Spinal cord (tissue), 9 donors: ENCODE measurements at regions not wholly inside any gene's neighbourhood (a gene's known extent, or its start where the extent isn't known, plus 50 kb on each side); places are given as distances from the start of the nearest gene placed in this dataset.

Source experiments
- DNase-seq, 6 donors: peaks; one replicate each; pipeline versions ENCODE4 v3.0.0 to v3.0.0-alpha.2; 2013 to 2015; ENCODE audit warnings: low spot score in 6 of 6, low read depth in 4 of 6
- H3K27ac ChIP-seq: one replicate; pipeline ENCODE4 v1.5.1; 2013; ENCODE audit warnings: low read depth, low read length, control low read depth
- H3K27me3 ChIP-seq: one replicate; pipeline ENCODE4 v1.6.1; 2013; ENCODE audit warnings: low read length; ENCODE audit not compliant: control insufficient read depth, insufficient read depth
- H3K36me3 ChIP-seq: one replicate; pipeline ENCODE4 v1.6.1; 2013; ENCODE audit warnings: low read length; ENCODE audit not compliant: control insufficient read depth, insufficient read depth
- H3K4me1 ChIP-seq: one replicate; pipeline ENCODE4 v1.6.1; 2013; ENCODE audit warnings: low read length; ENCODE audit not compliant: control insufficient read depth, insufficient read depth
- H3K4me3 ChIP-seq: one replicate; pipeline ENCODE4 v1.5.1; 2013; ENCODE audit warnings: low read depth, low read length, control low read depth
- H3K9me3 ChIP-seq: one replicate; pipeline ENCODE4 v1.6.1; 2013; ENCODE audit warnings: low read length; ENCODE audit not compliant: control insufficient read depth, insufficient read depth
- WGBS: methylation state at CpG from one replicate; pipeline ENCODE4 v1.1.5; 2013; ENCODE audit warnings: missing lambda C conversion rate; ENCODE audit not compliant: insufficient coverage; 5-methylcytosine and 5-hydroxymethylcytosine counted together
- donor health status: healthy.

GRCh38 chr3:55376753-55377347, 110.3 kb downstream of the WNT5A start:
- Histone ChIP-seq H3K36me3 (no peaks in the 10 kb centered on the region), H3K4me3 (no peak overlapping the region), H3K27ac (no peak overlapping the region), H3K4me1 (no peaks in the 10 kb centered on the region), H3K9me3 (no peaks in the 10 kb centered on the region), H3K27me3 (no peaks in the 10 kb centered on the region)
- DNase-seq, result no peak
- WGBS, result 100% methylated on average over 2 of the region's 3 CpGs

- H3K27ac ChIP-seq, result no peak overlapping the region
- H3K27me3 ChIP-seq, result no peaks in the 10 kb centered on the region
- no peaks in the 10 kb centered on the region for H3K36me3 ChIP-seq
- H3K9me3 ChIP-seq, result no peaks in the 10 kb centered on the region
- DNase-seq, result no peak
- H3K4me3 ChIP-seq, result no peak overlapping the region
- 79% methylated on average over 3 of the region's 5 CpGs for WGBS
- H3K4me1 ChIP-seq, result peaks cover 11% of the 10 kb centered on the region
Observed at GRCh38 chr3:55373423-55373822, 113.7 kb downstream of the WNT5A start.

- Histone ChIP-seq H3K27ac (no peak overlapping the region), H3K36me3 (no peaks in the 10 kb centered on the region), H3K4me1 (peaks cover 11% of the 10 kb centered on the region), H3K9me3 (no peaks in the 10 kb centered on the region), H3K4me3 (no peak overlapping the region), H3K27me3 (no peaks in the 10 kb centered on the region)
- DNase-seq, result no peak
- WGBS, result no CpG with 5 or more reads among the region's 12 CpGs
Observed at GRCh38 chr3:55370272-55370671, 116.8 kb downstream of the WNT5A start.

GRCh38 chr3:55369141-55369847, 117.8 kb downstream of the WNT5A start:
- H3K27ac ChIP-seq, result no peak overlapping the region
- peaks cover 11% of the 10 kb centered on the region for H3K4me1 ChIP-seq
- DNase-seq, result peak in 3 of 6 donors; percentile 4 to 53 (median 21)
- H3K27me3 ChIP-seq, result no peaks in the 10 kb centered on the region
- no peaks in the 10 kb centered on the region for H3K9me3 ChIP-seq
- WGBS, result 51% methylated on average over 8 of the region's 10 CpGs
- H3K36me3 ChIP-seq, result no peaks in the 10 kb centered on the region
- no peak overlapping the region for H3K4me3 ChIP-seq

- H3K36me3 ChIP-seq, result no peaks in the 10 kb centered on the region
- H3K9me3 ChIP-seq, result no peaks in the 10 kb centered on the region
- H3K27me3 ChIP-seq, result no peaks in the 10 kb centered on the region
- H3K4me3 ChIP-seq, result no peak overlapping the region
- no peak for DNase-seq
- H3K27ac ChIP-seq, result no peak overlapping the region
- 88% methylated on average over 6 of the region's 6 CpGs for WGBS
- H3K4me1 ChIP-seq, result peaks cover 11% of the 10 kb centered on the region
Observed at GRCh38 chr3:55368366-55368765, 118.7 kb downstream of the WNT5A start.

GRCh38 chr3:55367384-55367783, 119.7 kb downstream of the WNT5A start:
- H3K4me3 ChIP-seq, result no peak overlapping the region
- no peak for DNase-seq
- H3K9me3 ChIP-seq, result no peaks in the 10 kb centered on the region
- H3K4me1 ChIP-seq, result peaks cover 11% of the 10 kb centered on the region
- no peaks in the 10 kb centered on the region for H3K36me3 ChIP-seq
- H3K27me3 ChIP-seq, result no peaks in the 10 kb centered on the region
- no peak overlapping the region for H3K27ac ChIP-seq
- WGBS, result 100% methylated on average over 1 of the region's 2 CpGs

GRCh38 chr3:55364421-55364820, 122.7 kb downstream of the WNT5A start:
- H3K9me3 ChIP-seq, result no peaks in the 10 kb centered on the region
- no peaks in the 10 kb centered on the region for H3K27me3 ChIP-seq
- H3K36me3 ChIP-seq, result no peaks in the 10 kb centered on the region
- 100% methylated on average over 2 of the region's 4 CpGs for WGBS
- no peak overlapping the region for H3K4me3 ChIP-seq
- peaks cover 5% of the 10 kb centered on the region for H3K4me1 ChIP-seq
- DNase-seq, result no peak
- H3K27ac ChIP-seq, result no peak overlapping the region

GRCh38 chr3:55362210-55362960, 124.7 kb downstream of the WNT5A start:
- Histone ChIP-seq H3K27ac (no peak overlapping the region), H3K4me3 (no peak overlapping the region), H3K4me1 (no peaks in the 10 kb centered on the region), H3K36me3 (no peaks in the 10 kb centered on the region), H3K27me3 (no peaks in the 10 kb centered on the region), H3K9me3 (no peaks in the 10 kb centered on the region)
- no peak for DNase-seq
- no CpG with 5 or more reads among the region's 3 CpGs for WGBS

GRCh38 chr3:55357796-55358195, 129.3 kb downstream of the WNT5A start:
- 60% methylated on average over 1 of the region's 1 CpG for WGBS
- DNase-seq, result peak in 1 of 6 donors; percentile 71
- Histone ChIP-seq H3K36me3 (no peaks in the 10 kb centered on the region), H3K4me1 (no peaks in the 10 kb centered on the region), H3K27ac (no peak overlapping the region), H3K4me3 (no peak overlapping the region), H3K9me3 (no peaks in the 10 kb centered on the region), H3K27me3 (no peaks in the 10 kb centered on the region)
